ENCODE measurements at regions not wholly inside any gene's neighbourhood (a gene's known extent, or its start where the extent isn't known, plus 50 kb on each side); places are given as distances from the start of the nearest gene placed in this dataset.

GRCh38 chr3:26550413-26550812, 72.2 kb upstream of the LRRC3B start:
- H2BK15ac ChIP-seq (ENCODE audit: low read length), result no peak overlapping the region
- no peaks in the 10 kb centered on the region for H4K20me1 ChIP-seq (replicated peaks in 1 of 2; ENCODE audit: control insufficient read depth in 1 of 2, insufficient read depth in 2 of 2, low read length in 2 of 2)
- H3K36me3 ChIP-seq (ENCODE audit: control insufficient read depth in 2 of 4, insufficient read depth in 4 of 4, low read length in 3 of 4), result no peaks in the 10 kb centered on the region
- no peak overlapping the region for H4K91ac ChIP-seq (replicated peaks; ENCODE audit: insufficient read length, low read length)
- no peak overlapping the region for H3K4me2 ChIP-seq (ENCODE audit: insufficient read depth in 1 of 2, low read depth in 2 of 2, low read length in 2 of 2)
- H3K27ac ChIP-seq (ENCODE audit: low read depth, low read length), result no peak overlapping the region
- DNase-seq (ENCODE audit: low read depth in 1 of 2, low spot score in 2 of 2), result no peak
- H4K8ac ChIP-seq (ENCODE audit: extremely low read depth, insufficient read depth, low read length), result no peak overlapping the region
- H2AK5ac ChIP-seq (ENCODE audit: low read depth, low read length), result no peak overlapping the region
- H3K79me1 ChIP-seq (ENCODE audit: low read depth, low read length), result no peaks in the 10 kb centered on the region
- no peaks in the 10 kb centered on the region for H3K4me1 ChIP-seq (replicated peaks in 1 of 4; ENCODE audit: control insufficient read depth in 3 of 4, insufficient read depth in 4 of 4, low read length in 3 of 4)
- H3K27me3 ChIP-seq (replicated peaks in 1 of 4; ENCODE audit: control insufficient read depth in 3 of 4, extremely low read depth in 1 of 4, insufficient read depth in 3 of 4, low read length in 3 of 4), result no peaks in the 10 kb centered on the region
- H3K23me2 ChIP-seq (ENCODE audit: low read depth, low read length), result no peaks in the 10 kb centered on the region
- no peaks in the 10 kb centered on the region for H3K79me2 ChIP-seq (ENCODE audit: control insufficient read depth in 1 of 2, insufficient read depth in 2 of 2, low read length in 2 of 2)
- TF ChIP-seq EP300 (IDR thresholded peaks at IDR 0.05; ENCODE audit: borderline replicate concordance in 1 of 2, low read depth in 2 of 2, low read length in 2 of 2), result no peak
- no peak for TF ChIP-seq TAF7 (optimal IDR thresholded peaks at IDR 0.05; ENCODE audit: borderline replicate concordance, low read depth, low read length)
- no peak for TF ChIP-seq GABPA (IDR thresholded peaks at IDR 0.05; ENCODE audit: borderline replicate concordance, insufficient read depth, low read length)
- TF ChIP-seq HDAC6 (IDR thresholded peaks at IDR 0.05; ENCODE audit: low read depth, low read length), result no peak
- no peak for TF ChIP-seq MAFK (IDR thresholded peaks at IDR 0.05; ENCODE audit: low read depth, low read length)
- TF ChIP-seq SIX5 (IDR thresholded peaks at IDR 0.05; ENCODE audit: low read depth, low read length), result no peak
- TF ChIP-seq EZH2 (IDR thresholded peaks at IDR 0.05; ENCODE audit: low read depth, low read length, severe bottlenecking), result no peak
- no peak for TF ChIP-seq TCF12 (IDR thresholded peaks at IDR 0.05; ENCODE audit: low read depth, low read length)
- no peak for TF ChIP-seq SAP30 (IDR thresholded peaks at IDR 0.05; ENCODE audit: insufficient read depth, insufficient replicate concordance, low read length)
- H3K9ac ChIP-seq (replicated peaks in 1 of 4; ENCODE audit: extremely low read depth in 1 of 4, low read depth in 3 of 4, low read length in 3 of 4), result no peak overlapping the region
- no peak overlapping the region for H3K4ac ChIP-seq (replicated peaks; ENCODE audit: insufficient read length, low read depth, low read length)
- ChIA-PET POLR2A (ENCODE audit: partially characterized antibody) (no interaction called here), CTCF (ENCODE audit: partially characterized antibody) (no interaction called here)
- no peak overlapping the region for H3K23ac ChIP-seq (ENCODE audit: insufficient read length)
- no peak overlapping the region for H3K14ac ChIP-seq (ENCODE audit: insufficient read length)
- H2AFZ ChIP-seq (ENCODE audit: low read length), result no peak overlapping the region
- H2BK120ac ChIP-seq (replicated peaks; ENCODE audit: low read depth, low read length), result no peak overlapping the region
- no peak overlapping the region for H2BK20ac ChIP-seq (ENCODE audit: low read length)
- H3K56ac ChIP-seq (replicated peaks; ENCODE audit: insufficient read length, low read depth, low read length), result no peak overlapping the region
- H2BK12ac ChIP-seq (ENCODE audit: low read depth, low read length), result no peak overlapping the region
- no peak overlapping the region for H3K18ac ChIP-seq (ENCODE audit: extremely low read depth, low read length)
- no peak overlapping the region for H3K4me3 ChIP-seq (ENCODE audit: extremely low read depth in 1 of 4, insufficient read depth in 2 of 4, low read depth in 3 of 4, low read length in 4 of 4)
- H3K9me3 ChIP-seq (ENCODE audit: insufficient read depth in 2 of 2, low read depth in 1 of 2, low read length in 1 of 2), result no peaks in the 10 kb centered on the region
- 92% methylated on average over 1 of the region's 1 CpG; no CpG with 5 or more reads in 1 of the 2 experiments for WGBS, 2 experiments (ENCODE audit: extremely low coverage in 1 of 2, insufficient coverage in 1 of 2, insufficient read length in 1 of 2, insufficient replicate concordance in 2 of 2, low coverage in 1 of 2, low lambda C conversion rate in 2 of 2, missing lambda C conversion rate in 1 of 2)
- no peak overlapping the region for H2BK5ac ChIP-seq (ENCODE audit: low read depth, low read length)
- FAIRE-seq, result no peak
- H4K5ac ChIP-seq (ENCODE audit: insufficient read length, low read depth, low read length), result no peak overlapping the region
